ENCODE measurements at regions not wholly inside any gene's neighbourhood (a gene's known extent, or its start where the extent isn't known, plus 50 kb on each side); places are given as distances from the start of the nearest gene placed in this dataset.

GRCh38 chrX:151510203-151510602, 53.3 kb upstream of the PASD1 start:
- TF ChIP-seq CTCF (IDR thresholded peaks at IDR 0.05; ENCODE audit: poor library complexity): no peak
- no peak for TF ChIP-seq EZH2phosphoT487 (IDR thresholded peaks at IDR 0.05; ENCODE audit: low read depth, severe bottlenecking, unreplicated experiment)
- no peak for TF ChIP-seq EZH2 (IDR thresholded peaks at IDR 0.05; ENCODE audit: borderline replicate concordance)
